NCI-H2227 (cell line): ENCODE measurements at regions not wholly inside any gene's neighbourhood (a gene's known extent, or its start where the extent isn't known, plus 50 kb on each side); places are given as distances from the start of the nearest gene placed in this dataset.

Experiments used
- DNase-seq: peaks from one replicate; lab custom pipeline; 2025; ENCODE audit not compliant: unreplicated experiment; lab: John Stamatoyannopoulos, UW

DNA sequence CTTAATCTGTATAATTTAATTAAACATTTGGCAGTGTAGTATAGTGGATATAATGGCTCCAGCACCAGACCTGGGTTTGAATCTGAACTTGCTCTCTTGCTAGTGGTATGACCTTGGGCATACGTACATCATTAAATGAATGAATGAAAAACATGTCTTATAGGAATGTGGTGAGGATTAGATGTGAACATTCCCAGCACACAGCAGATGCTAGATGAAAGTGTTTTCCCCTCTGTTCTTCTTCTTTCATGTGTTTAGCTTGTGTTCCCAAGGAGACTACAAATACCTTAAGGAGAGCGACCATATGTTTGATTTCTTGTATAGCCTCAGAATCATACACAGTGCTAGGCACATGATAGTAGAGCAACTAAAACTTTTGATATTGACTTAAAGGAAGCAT, 56.5 kb downstream of the CT47B1 start:
- DNase-seq: no peak

DNA sequence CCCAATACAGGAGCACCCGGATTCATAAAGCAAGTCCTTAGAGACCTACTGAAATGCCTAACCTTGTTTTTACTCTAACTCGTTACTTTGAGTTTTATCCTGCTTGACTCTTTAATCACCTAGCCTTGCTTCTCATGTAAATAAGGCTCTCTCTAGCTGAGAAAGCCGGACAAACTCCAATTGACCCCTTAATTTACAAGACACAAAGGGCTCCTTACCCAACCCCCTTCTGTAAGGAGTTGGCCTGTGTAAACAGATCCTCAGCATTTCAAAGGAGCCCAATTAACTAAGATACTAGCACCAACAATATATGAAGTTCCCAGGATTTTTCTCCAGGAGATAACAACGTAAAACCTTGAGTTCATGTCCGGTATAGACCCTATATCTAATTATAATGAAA, 61.7 kb downstream of the CT47B1 start:
- no peak for DNase-seq

DNA sequence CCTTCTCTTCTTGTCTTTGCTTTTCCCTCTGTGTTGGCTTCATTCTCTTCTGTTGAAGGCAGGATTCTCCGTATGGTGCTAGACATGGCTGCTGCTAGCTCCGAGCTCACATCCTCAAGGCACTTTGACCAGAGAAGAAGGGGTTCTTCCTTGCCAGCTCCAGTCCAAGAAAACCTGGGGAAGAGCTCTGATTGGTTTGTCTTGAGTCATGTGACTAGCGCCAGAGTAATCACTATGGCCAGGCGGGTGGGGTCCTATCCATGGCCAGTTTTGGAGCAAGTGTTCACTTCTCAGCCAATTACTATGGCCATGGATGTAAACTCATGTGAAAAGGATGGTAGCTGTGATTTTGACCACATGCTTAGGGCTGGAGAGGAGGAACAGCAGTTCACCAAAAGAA, 74.2 kb downstream of the CT47B1 start:
- DNase-seq: no peak

DNA sequence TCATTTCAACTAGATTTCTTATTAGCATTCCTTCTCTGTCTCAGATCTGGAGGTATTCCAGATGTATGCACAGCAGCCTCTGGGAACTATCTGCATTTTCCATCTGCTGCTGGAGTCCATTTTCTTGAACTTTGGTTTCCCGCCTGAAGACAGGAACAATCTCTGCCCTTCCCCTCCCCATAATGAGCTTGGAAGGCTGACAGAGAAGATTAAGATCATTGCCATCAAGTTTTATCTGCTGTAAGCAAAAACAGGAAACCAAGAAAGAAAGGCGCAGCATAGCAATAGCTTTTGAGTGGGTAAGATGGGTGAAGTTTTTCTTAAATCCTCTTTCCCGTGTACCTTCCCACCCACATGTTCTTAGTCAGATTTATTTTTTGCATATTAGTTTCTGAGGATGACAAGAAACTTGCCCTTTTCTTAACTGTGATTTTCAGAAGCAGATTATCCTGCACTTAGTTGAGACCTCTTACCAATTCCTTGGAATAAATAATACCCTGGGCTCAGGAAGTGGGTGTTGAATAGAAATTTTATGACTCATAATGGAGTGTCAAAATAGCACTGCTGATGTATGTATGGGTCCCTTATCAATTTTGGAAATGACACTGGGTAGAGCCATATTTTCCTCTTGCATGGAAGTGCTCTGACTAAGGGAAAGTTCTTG, 78.3 kb downstream of the CT47B1 start:
- no peak for DNase-seq

DNA sequence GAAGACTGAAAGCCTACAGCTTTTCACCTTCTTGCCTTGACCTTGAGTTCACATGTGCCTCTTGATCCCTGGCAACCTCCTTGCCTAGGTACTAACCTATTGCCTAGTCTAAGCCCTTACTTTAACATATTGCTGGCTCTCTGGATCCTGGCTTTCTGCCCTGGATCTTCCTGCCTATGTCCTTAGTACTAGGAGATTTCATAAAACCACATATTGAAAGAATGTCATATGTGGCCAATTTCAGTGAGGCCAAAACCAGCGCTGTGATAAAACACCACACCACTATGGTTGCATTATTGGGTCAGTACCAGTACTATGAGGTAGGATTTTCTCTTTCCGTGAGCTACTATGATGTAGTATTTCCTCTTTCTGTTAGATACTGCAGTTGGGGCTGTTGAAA, 80.4 kb downstream of the CT47B1 start:
- no peak for DNase-seq

DNA sequence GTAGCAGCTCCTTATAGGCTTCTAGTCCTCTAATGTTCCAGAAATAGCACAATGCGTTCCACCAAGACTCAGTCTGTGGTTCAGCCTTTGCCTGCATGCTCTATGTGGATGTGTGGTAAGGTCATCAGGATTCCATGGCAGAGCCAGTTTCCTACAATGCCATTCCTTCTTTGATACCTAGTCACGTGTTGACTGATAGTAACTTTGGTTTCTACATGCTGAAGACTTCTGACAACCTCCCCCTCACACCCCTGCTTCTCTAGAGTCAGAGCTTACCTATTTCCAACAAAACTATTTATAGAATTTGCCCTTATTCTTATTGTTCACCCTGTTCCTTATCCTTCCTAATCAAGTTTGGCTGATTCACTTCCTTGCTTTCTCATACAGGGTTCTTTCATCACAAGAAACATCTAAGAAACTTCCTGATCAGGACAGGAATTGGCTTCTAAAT, 81.1 kb downstream of the CT47B1 start:
- no peak for DNase-seq

DNA sequence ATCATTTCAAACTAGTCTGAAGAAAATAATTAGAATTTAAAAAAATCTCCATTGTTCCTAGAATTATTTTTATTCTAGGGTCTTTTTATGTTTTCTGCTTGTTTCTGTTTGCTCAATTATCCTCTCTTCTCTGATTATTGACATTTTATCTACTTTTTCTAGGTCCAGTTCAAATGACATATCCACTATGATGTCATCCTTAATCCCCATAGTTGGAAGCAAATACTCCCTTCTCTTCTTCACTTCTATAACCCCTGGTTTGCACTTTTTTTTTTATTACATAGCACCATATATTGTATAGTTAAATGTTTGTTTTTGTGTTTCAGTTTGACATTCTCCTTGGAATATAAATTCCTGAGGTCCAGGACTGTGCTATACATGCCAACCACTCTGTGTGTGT, 82.6 kb downstream of the CT47B1 start:
- DNase-seq: no peak

DNA sequence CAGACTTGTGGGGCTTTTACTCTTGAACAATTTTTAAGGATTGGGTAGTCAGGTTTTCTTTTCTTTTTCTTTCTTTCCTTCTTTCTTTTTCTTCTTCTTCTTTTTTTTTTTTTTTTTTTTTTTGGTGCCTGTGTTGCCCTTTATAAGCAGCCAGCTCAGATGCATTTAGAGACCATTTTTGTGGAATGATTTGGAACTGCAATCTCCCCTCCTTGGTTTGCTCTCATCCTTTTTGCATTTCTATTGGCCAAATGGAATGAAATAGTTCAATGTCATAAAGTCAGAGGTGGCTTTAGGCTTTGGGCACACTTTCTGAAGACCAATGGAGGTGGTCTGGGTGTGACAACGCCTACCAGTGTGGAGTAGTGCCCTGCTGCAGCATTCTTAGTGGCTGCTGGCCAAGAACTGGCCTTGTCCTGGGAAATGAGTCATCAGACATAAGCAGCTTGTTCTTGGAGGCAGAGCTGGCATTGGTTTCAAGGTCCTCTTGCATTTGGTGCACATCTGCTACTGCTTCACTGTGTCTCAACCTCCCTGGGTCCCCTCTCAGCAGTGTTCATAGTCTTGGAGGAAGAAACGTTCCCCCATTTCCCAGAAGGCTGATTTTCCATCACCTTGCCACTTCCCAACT, 84.5 kb downstream of the CT47B1 start:
- no peak for DNase-seq

DNA sequence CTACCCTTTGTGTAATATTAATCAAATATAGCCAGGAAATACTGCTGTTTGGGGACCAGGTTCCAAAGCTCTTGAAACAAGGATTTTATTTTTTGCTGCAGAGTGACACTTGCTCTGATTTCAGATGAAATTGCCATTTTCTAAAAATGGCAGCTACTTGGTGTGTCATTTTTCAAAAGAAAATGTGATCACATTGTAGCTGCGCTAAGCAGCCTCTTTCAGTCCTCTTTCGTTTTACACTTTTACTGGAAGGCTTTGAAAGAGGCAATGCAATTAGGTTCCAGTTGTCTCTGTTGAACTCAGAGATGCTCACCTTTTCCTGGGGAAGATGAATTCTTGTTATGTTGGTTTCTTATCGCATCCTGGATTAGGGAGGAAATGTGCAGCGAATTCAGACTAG, 85.1 kb downstream of the CT47B1 start:
- DNase-seq: no peak

DNA sequence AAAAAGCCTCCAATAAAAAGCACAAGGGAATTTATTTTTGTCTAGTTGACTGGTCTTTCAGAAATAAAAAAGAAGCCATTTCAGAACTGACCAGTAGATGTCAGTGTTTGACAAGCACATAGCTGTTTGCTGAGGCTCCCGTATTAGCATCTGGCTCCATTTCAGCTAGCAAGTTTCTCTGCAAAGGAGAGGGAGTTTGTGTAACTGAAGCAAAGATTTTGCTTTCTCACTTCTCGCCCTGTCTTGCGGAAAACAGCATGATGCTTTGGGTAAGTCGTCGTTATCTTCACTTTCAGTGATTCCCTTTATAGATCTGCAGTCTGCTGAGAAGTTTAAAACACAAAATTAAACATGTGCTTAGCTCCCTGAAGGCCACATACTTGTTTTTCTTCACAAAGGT, 85.5 kb downstream of the CT47B1 start:
- DNase-seq: peak; percentile 74

DNA sequence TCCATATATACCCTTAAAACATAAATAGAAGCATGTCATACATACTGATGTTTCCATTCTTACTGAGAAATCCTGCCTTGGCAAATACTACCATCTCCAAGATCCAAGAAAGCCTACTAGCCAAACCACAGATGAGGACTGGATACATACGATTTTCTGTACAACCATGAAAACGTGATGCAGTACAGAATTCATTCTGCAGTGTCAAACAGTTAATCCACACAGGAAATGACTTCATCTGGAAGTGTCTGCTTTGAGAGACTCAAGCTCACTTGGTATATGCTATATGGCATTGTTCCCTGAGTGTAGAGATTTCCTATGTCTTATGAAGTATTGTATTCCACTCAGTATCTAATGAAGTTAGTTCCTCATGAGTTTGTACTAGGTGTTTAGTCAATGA, 94.3 kb downstream of the CT47B1 start:
- no peak for DNase-seq

DNA sequence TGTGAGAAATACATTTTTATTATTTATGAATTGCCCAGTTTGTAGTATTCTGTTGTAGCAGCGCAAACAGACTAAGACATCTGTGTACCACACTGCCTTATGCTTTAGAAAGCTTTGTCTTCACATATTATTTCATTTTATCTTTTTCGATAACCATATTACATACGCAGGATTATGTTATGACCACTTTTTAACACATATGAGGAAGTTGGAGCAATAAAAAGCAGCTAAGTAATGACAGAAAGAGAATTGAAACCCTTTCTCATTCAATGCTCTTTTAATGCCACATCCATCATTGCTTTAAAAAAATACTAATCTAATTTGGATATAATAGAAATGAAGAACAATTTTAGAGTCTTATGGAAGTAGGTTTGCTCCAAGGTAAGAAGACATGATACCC, 99.7 kb downstream of the CT47B1 start:
- no peak for DNase-seq

DNA sequence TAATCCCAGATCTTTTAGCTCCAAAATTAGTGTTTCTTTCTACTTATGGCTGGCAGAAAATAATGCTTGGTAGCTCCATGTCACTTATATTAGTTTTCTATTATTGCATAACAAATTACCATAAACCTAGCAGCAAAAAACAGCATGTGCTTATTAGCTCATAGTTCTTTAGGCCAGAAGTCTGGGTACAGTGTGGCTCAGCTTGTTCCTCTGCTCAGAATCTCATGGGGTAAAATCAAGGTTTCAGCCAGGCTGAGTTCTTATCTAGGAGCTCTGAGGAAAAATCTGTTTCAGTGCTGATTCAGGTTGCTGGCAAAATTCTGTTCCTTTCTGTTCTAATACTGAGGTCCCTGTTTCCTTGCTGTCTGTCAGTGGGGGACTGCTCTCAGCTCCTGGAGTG, 101.1 kb downstream of the CT47B1 start:
- no peak for DNase-seq

DNA sequence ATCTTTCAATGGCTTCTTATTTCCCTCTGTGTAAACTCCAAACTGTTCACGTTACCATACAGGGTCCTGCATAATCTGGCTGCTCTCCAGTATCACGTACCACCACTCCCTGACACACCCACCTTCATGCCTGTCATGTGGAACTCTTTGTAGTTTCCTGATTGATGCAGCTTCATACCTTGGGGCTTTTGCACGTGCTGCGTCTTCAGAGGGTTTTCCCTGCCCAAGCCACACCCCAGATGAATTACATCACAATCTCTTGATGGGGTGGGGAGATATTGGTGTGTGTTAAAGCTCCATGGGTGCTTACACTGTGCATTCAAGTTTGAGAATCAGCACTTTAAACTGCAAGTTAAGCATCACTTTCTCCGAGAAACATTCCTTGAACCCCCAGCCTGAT, 101.9 kb downstream of the CT47B1 start:
- no peak for DNase-seq

DNA sequence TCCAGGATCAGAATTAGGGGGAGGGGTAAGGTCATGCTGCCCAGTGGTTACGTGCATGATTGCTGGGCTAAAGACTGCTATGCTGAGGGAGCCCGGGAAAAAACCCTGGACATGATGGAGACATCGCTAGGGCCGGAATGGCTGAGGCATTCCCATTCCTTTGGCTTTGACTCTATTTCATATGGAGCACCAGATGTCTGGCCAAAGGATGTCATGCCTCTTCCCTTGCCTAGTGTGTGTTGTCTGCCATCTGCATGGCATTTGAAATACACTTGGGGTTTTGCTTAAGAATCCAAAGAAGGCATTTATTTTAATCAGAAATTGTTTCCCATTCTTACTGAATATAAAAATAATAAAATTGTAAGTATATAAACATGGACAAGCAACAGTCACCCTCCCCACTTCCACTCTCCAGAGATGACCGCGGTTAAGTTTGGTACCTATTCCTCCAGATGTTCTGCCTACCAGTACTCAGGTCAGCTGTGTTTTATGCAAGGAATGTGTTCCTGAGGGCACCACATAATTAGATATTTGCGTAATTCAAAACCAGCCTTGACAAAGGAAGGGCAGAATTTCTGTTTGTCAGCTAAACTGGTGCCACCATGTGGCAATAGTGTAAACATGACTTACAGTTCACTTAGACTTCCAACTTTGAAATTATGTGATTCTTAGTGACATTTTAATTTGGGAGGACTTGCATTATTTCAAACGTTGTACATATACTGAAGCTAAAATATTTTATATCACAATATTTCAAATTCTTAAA, 105.9 kb downstream of the CT47B1 start:
- DNase-seq: peak; percentile 8

DNA sequence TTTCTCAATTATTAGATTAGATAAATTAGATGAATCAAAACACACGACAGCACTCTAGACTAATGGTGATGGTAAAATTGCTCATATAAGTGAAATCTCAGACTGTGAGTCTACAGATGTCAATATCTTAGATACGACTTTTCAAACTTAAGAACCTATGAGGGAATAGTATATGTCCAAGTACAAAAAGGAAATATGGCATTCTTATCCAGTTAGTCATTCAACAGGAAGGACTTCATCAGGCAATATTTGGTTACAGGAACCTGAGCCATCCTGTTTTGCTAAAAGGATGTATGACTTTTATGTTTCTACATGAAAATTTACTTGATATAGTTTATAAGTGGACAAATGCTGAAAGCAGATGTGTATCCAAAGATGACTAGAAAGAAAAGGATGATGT, 107.0 kb downstream of the CT47B1 start:
- no peak for DNase-seq

DNA sequence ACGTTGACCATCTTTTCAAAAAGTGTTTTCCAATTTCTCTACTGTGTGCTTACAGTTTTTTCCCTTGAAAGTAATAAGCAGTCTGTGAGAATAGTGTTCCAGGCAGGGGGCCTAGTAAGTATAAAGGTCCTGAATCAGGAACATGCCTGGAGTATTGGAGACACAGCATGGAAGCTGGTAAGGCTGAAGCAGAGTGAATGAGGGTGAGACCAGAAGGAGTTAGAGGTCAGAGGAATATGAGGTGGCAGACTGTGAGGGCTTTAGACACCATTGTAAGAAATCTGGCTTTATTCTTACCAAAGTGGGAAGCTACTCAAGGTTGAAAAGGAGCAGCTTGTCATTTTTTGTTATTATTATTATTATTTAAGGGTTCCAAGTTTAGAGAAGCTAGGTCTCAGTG, 107.4 kb downstream of the CT47B1 start:
- no peak for DNase-seq

DNA sequence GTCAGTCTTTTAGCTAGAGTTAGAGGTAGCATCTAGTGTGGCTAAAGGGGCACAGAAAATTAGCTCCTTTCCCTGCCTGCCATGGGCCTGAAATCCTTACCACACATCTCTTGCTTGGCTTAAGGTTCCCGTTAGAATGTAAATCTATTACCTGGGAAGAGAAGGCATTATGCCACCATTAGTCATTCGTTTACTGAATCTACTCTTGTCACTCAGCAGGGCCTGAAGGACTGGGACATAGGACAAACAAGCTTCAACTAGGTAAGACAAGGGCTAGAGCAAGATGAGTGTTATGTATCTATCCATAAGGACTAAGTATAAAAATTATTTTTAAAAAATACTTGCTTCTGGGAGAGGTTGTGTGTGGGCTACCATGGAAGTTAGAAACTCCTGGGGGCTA, 112.4 kb downstream of the CT47B1 start:
- no peak for DNase-seq

DNA sequence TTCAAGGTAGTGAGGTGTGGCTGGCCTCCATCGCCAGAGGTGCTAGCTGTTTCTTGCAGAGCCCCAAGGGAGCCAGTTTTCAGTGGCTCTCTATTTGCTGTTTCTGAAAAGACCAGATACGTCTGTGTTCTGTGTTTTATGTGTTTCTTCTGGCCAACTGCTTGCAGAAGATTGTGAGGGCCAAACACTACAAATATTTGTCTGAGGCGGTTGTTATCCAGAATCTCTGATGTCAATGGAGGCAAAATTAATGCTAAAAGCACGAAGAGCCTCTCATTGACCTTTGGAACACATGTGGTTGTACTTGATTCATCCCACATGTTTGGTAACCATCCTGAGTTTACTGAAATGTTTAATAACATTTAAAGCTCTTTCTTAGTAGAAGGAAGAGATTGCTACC, 113.9 kb downstream of the CT47B1 start:
- no peak for DNase-seq

DNA sequence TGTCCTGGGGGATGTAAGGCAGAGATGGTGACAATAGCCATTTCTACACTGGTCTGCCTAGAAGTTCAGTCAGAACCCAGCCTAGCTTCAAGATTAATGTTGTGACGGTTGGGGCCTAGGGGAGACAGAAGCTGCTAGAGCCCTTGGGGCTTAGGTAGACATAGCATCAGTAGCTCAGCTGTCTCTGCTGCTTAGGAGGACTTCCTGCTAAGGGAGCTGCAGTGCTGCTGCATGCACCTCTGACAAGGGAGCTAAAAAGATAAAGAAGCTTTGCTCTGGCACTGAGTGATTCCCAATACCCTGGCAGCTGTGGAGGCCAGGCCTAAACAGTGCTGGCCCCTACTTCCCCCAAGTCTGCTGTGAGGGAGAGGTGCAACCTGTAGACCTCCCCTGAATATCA, 116.0 kb downstream of the CT47B1 start:
- DNase-seq: no peak

DNA sequence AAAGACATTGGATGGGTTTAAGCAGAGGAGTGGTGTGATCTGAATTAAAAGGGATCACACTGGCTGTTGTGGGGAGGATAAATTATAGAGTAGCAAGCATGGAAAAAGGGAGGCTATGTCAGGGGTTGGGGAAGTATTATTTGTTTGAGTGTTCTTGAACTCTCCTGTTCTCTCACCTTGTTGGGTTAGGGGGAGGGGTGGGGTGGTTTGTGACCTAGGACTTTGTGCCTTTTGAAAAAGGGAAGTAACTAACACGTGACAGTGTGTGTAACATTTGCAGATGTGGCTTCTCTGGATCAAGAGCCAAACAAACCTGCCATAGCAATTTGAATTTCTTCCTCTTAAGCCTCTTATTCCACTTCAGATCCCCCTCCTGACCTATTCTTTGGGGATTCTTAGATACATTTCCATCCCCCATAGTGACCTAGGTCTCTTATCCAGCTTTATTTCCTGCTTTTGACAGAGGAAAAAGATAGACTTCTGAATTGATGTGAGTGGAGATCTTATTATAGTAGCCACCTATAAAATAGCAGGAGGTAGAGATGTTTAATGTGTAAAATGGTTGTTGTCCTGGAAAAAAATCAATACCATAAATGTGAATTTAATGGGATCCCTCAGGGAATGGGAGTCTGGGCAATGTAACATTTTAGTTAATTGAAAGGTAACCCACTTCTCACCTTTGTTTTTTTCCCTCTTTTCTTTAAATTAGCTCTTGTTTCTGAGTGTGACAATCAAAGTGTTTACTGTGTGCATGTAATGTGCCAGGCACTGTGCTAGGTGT, 120.4 kb downstream of the CT47B1 start:
- DNase-seq: peak; percentile 47
